ENCODE measurements at regions not wholly inside any gene's neighbourhood (a gene's known extent, or its start where the extent isn't known, plus 50 kb on each side); places are given as distances from the start of the nearest gene placed in this dataset.
"Not testable (repeated sequence)": the region's sequence is repeated elsewhere in the genome, so short reads cannot be mapped to it uniquely, and the experiment has no call there.

DNA sequence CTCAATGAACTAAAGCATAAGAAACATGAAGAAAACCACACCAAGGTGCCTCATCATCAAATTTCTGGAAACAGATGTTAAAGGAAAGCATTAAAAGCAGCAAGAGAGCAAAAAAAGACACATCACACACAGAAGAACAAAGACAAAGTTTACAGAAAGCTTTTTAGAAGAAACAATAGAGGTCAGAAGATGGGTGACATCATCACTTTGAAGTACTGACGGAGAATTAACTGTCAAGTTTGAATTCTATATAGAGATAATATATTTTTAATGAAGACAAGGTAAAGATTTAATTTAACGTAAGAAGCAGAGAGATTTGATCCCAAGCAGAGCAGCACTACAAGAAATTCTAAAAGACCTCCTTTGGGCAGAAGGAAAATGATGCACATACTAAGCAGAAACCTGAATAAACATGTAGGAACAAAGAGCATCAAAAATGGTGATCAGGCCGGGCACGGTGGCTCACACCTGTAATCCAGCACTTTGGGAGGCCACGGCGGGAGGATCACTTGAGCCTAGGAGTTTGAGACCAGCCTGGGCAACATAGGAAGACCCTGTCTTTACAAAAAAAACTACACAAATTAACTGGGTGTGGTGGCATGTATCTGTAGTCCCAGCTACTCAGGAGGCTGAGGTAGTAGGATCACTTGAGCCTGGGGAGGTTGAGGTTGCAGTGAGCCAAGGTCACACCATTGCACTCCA is 63.3 kb upstream of the RTL6 start:
- H3K27me3 ChIP-seq (ENCODE audit: control insufficient read depth in 3 of 3, insufficient read depth in 3 of 3, low read length in 2 of 3) = no peaks in the 10 kb centered on the region
- WGBS, 2 donors = 87 to 89% methylated on average over 6 of the region's 6 CpGs
- TF ChIP-seq, protein P1, sequence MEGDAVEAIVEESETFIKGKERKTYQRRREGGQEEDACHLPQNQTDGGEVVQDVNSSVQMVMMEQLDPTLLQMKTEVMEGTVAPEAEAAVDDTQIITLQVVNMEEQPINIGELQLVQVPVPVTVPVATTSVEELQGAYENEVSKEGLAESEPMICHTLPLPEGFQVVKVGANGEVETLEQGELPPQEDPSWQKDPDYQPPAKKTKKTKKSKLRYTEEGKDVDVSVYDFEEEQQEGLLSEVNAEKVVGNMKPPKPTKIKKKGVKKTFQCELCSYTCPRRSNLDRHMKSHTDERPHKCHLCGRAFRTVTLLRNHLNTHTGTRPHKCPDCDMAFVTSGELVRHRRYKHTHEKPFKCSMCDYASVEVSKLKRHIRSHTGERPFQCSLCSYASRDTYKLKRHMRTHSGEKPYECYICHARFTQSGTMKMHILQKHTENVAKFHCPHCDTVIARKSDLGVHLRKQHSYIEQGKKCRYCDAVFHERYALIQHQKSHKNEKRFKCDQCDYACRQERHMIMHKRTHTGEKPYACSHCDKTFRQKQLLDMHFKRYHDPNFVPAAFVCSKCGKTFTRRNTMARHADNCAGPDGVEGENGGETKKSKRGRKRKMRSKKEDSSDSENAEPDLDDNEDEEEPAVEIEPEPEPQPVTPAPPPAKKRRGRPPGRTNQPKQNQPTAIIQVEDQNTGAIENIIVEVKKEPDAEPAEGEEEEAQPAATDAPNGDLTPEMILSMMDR (IDR thresholded peaks at IDR 0.05; ENCODE audit: control extremely low read depth, extremely low read depth) = no peak

DNA sequence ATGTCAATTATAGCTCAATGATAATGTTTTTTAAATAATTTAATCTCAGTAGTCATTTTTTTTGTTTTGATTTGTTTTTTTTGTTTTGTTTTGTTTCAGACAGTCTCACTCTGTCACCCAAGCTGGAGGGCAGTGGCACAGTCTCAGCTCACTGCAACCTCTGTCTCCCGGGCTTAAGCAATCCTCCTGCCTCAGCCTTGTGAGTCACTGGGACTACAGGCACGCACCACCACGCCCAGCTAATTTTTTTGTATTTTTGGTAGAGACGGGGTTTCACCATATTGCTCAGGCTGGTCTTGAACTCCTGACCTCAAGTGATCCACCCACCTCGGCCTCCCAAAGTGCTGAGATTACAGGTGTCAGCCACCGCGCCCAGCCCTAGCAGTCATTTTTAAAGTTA is 60.6 kb upstream of the RTL6 start:
- 82 to 83% methylated on average over 7 of the region's 7 CpGs for WGBS, 2 donors
- H3K27me3 ChIP-seq (ENCODE audit: control insufficient read depth in 3 of 3, insufficient read depth in 3 of 3, low read length in 2 of 3); H3K4me1 ChIP-seq (ENCODE audit: control insufficient read depth in 5 of 5, insufficient read depth in 5 of 5, low read length in 5 of 5); H3K4me3 ChIP-seq; H3K9me3 ChIP-seq (ENCODE audit: control insufficient read depth in 4 of 4, insufficient read depth in 3 of 4, low read length in 3 of 4); H3K36me3 ChIP-seq (ENCODE audit: control insufficient read depth in 4 of 4, insufficient read depth in 4 of 4, low read length in 4 of 4); ATAC-seq (ENCODE audit: insufficient read depth, low FRiP score); H3K27ac ChIP-seq (ENCODE audit: low read depth in 1 of 2, low read length in 1 of 2); H3K9ac ChIP-seq (ENCODE audit: insufficient read depth in 1 of 2, low read length in 2 of 2); DNase-seq: not testable (repeated sequence)

More for the DNA sequence above, 63.3 kb upstream of the RTL6 start:
- no peak overlapping the region for H3K27ac ChIP-seq (ENCODE audit: low read depth in 1 of 2, low read length in 1 of 2)
- no peaks in the 10 kb centered on the region for H3K9me3 ChIP-seq (ENCODE audit: control insufficient read depth in 4 of 4, insufficient read depth in 3 of 4, low read length in 3 of 4)
- ATAC-seq (ENCODE audit: insufficient read depth, low FRiP score) = no peak
- no peaks in the 10 kb centered on the region for H3K36me3 ChIP-seq (ENCODE audit: control insufficient read depth in 4 of 4, insufficient read depth in 4 of 4, low read length in 4 of 4)
- H3K4me3 ChIP-seq = no peak overlapping the region
- no peak for DNase-seq
- H3K4me1 ChIP-seq (ENCODE audit: control insufficient read depth in 5 of 5, insufficient read depth in 5 of 5, low read length in 5 of 5) = peaks cover 0 to under 1% (median 0%) of the 10 kb centered on the region in 5 donors
- no peak overlapping the region for H3K9ac ChIP-seq (ENCODE audit: insufficient read depth in 1 of 2, low read length in 2 of 2)

DNA sequence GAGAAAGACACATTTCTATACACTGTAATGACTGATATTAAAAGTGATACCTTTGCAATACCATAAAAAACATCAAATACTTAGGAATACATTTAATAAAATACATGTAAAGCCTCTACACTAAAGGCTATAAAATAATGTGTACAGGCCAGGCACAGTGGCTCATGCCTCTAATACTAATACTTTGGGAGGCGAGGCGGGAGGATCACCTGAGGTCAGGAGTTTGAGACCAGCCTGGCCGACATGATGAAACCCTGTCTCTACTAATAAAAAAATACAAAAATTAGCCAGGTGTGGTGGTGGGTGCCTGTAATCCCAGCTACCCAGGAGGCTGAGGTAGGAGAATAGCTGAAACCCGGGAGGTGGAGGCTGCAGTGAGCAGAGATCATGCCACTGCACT is 59.8 kb upstream of the RTL6 start:
- not testable (repeated sequence) for H3K4me3 ChIP-seq; H3K4me1 ChIP-seq (ENCODE audit: control insufficient read depth in 5 of 5, insufficient read depth in 5 of 5, low read length in 5 of 5); H3K36me3 ChIP-seq (ENCODE audit: control insufficient read depth in 4 of 4, insufficient read depth in 4 of 4, low read length in 4 of 4); H3K27ac ChIP-seq (ENCODE audit: low read depth in 1 of 2, low read length in 1 of 2); H3K9ac ChIP-seq (ENCODE audit: insufficient read depth in 1 of 2, low read length in 2 of 2); H3K27me3 ChIP-seq (ENCODE audit: control insufficient read depth in 3 of 3, insufficient read depth in 3 of 3, low read length in 2 of 3); DNase-seq; H3K9me3 ChIP-seq (ENCODE audit: control insufficient read depth in 4 of 4, insufficient read depth in 3 of 4, low read length in 3 of 4); ATAC-seq (ENCODE audit: insufficient read depth, low FRiP score)
- WGBS, 2 donors = 94 to 100% methylated on average over 4 of the region's 4 CpGs

DNA sequence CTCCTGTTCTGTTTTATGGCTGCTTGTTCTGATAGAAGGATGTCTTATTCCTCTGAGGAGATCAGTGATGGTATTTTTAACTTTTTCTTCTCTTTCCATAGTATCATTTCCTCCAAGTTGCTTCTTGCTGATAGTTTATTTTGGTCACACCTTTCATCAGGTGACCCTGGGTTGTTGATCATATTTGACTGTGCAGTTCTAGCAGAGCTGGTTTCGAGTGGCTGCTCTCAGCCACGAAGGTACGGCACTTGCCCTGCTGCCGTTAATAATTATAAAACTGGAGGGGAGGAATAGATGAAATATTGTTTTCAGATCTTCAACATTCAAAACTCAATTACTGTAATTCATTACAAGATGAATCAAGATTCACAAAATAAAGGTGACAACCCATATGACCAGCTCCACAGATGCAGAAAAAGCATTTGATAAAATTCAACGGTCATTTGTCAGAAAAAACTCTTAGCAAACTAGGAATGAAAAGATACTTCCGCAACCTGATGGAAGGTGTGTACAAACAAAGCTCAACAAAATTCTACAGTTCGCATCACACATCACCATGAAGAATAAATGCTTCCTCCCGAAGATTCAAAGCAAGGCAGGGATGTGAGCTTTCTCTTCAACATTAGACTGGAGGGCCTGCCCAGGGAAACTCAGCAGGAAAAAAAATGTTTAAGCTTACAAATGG is 59.2 kb upstream of the RTL6 start:
- Histone ChIP-seq H3K27ac (ENCODE audit: low read depth in 1 of 2, low read length in 1 of 2) (no peak overlapping the region), H3K36me3 (ENCODE audit: control insufficient read depth in 4 of 4, insufficient read depth in 4 of 4, low read length in 4 of 4) (no peaks in the 10 kb centered on the region), H3K4me1 (ENCODE audit: control insufficient read depth in 5 of 5, insufficient read depth in 5 of 5, low read length in 5 of 5) (peaks cover 0 to 5% (median 0%) of the 10 kb centered on the region in 5 donors), H3K9ac (ENCODE audit: insufficient read depth in 1 of 2, low read length in 2 of 2) (no peak overlapping the region), H3K4me3 (no peak overlapping the region), H3K9me3 (ENCODE audit: control insufficient read depth in 4 of 4, insufficient read depth in 3 of 4, low read length in 3 of 4) (peaks cover 0 to 2% (median 0%) of the 10 kb centered on the region in 4 donors), H3K27me3 (ENCODE audit: control insufficient read depth in 3 of 3, insufficient read depth in 3 of 3, low read length in 2 of 3) (no peaks in the 10 kb centered on the region)
- DNase-seq (peak in 1 of 3 donors; percentile 7), ATAC-seq (ENCODE audit: insufficient read depth, low FRiP score) (no peak)
- WGBS, 2 donors = 79 to 90% methylated on average over 8 of the region's 8 CpGs
- TF ChIP-seq, protein P1 (IDR thresholded peaks at IDR 0.05; ENCODE audit: control extremely low read depth, extremely low read depth) = no peak

Data from lung (tissue), 11 donors.